ENCODE measurements at regions not wholly inside any gene's neighbourhood (a gene's known extent, or its start where the extent isn't known, plus 50 kb on each side); places are given as distances from the start of the nearest gene placed in this dataset.

DNA sequence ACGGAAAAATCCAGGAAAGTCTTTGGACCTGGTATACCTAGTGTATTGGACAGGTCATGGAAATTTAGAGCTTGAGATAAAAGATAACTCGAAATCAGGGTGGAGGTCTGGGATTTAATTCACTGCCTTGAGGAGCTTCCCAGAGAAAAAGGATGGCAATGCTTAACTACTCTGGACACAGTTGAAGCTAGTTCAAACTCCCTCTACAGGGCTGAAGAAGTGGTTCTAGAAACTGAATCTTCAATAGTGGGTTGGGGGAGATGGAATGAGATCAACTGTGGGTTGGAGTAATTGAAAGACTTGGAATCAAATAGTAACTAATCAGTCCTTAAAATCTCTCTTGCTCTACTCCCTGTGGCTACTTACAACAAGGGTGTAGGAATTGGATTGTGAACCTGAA, 600.1 kb downstream of the IRS1 start:
- DNase-seq (ENCODE audit: low spot score) (no peak), FAIRE-seq (no peak), ATAC-seq (no peak)
- H3K27ac ChIP-seq (ENCODE audit: extremely low read length, insufficient read depth, low read length) = no peak overlapping the region
- BruUV-seq (replicated peaks) = no TSS peak
- CTCF ChIA-PET (ENCODE audit: low intra/inter-chr PET ratio, low total read pairs) = no interaction called here
- no peak overlapping the region for H2AFZ ChIP-seq (ENCODE audit: low read length)
- H3K36me3 ChIP-seq (replicated peaks in 1 of 2; ENCODE audit: control insufficient read depth in 1 of 2, insufficient read depth in 2 of 2, low read length in 2 of 2) = no peaks in the 10 kb centered on the region
- POLR2A ChIA-PET = no interaction called here
- H3K4me1 ChIP-seq (ENCODE audit: insufficient read depth, low read length) = no peaks in the 10 kb centered on the region
- no peak overlapping the region for H3K9ac ChIP-seq (ENCODE audit: insufficient read depth, low read depth, low read length)
- 58% methylated on average over 2 of the region's 2 CpGs for WGBS (ENCODE audit: low lambda C conversion rate)
- H3K27me3 ChIP-seq (ENCODE audit: control insufficient read depth in 1 of 2, insufficient read depth in 2 of 2, low read length in 2 of 2) = no peaks in the 10 kb centered on the region
- no peaks in the 10 kb centered on the region for H3K9me3 ChIP-seq (ENCODE audit: low read length)
- H3K4me2 ChIP-seq (ENCODE audit: low read depth, low read length) = no peak overlapping the region
- no peaks in the 10 kb centered on the region for H4K20me1 ChIP-seq (ENCODE audit: insufficient read depth, low read length)
- TF ChIP-seq ZNF207 (IDR thresholded peaks at IDR 0.05; ENCODE audit: borderline replicate concordance) (no peak), NFE2L1 (CRISPR knock-in tag; IDR thresholded peaks at IDR 0.05; ENCODE audit: borderline replicate concordance) (no peak), ZFP36L2 (CRISPR knock-in tag; IDR thresholded peaks at IDR 0.05) (no peak), ZNF597 (CRISPR knock-in tag; IDR thresholded peaks at IDR 0.05) (no peak), TFDP2 (CRISPR knock-in tag; IDR thresholded peaks at IDR 0.05) (no peak), MXD4 (CRISPR knock-in tag; IDR thresholded peaks at IDR 0.05) (no peak), DNMT1 (CRISPR knock-in tag; IDR thresholded peaks at IDR 0.05) (no peak), ZNF782 (CRISPR knock-in tag; IDR thresholded peaks at IDR 0.05; ENCODE audit: borderline replicate concordance) (no peak), ELF3 (CRISPR knock-in tag; IDR thresholded peaks at IDR 0.05) (no peak), ZNF224 (CRISPR knock-in tag; IDR thresholded peaks at IDR 0.05) (no peak), ESRRA (CRISPR knock-in tag; IDR thresholded peaks at IDR 0.05; ENCODE audit: low read depth) (no peak), MEIS2 (CRISPR knock-in tag; IDR thresholded peaks at IDR 0.05) (no peak), KLF6 (CRISPR knock-in tag; IDR thresholded peaks at IDR 0.05) (no peak), TFAP4 (IDR thresholded peaks at IDR 0.05; ENCODE audit: borderline replicate concordance, low read depth) (no peak), ZNF570 (CRISPR knock-in tag; IDR thresholded peaks at IDR 0.05; ENCODE audit: borderline replicate concordance) (no peak), NFIC (IDR thresholded peaks at IDR 0.05; ENCODE audit: low read length) (no peak), THAP9 (CRISPR knock-in tag; IDR thresholded peaks at IDR 0.05; ENCODE audit: borderline replicate concordance) (no peak), DMAP1 (CRISPR knock-in tag; IDR thresholded peaks at IDR 0.05) (no peak)
- TF ChIP-seq, protein P1, sequence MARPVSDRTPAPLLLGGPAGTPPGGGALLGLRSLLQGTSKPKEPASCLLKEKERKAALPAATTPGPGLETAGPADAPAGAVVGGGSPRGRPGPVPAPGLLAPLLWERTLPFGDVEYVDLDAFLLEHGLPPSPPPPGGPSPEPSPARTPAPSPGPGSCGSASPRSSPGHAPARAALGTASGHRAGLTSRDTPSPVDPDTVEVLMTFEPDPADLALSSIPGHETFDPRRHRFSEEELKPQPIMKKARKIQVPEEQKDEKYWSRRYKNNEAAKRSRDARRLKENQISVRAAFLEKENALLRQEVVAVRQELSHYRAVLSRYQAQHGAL (CRISPR knock-in tag; IDR thresholded peaks at IDR 0.05; ENCODE audit: not compliant biosample characterization) = no peak
- TF ChIP-seq, protein P2, sequence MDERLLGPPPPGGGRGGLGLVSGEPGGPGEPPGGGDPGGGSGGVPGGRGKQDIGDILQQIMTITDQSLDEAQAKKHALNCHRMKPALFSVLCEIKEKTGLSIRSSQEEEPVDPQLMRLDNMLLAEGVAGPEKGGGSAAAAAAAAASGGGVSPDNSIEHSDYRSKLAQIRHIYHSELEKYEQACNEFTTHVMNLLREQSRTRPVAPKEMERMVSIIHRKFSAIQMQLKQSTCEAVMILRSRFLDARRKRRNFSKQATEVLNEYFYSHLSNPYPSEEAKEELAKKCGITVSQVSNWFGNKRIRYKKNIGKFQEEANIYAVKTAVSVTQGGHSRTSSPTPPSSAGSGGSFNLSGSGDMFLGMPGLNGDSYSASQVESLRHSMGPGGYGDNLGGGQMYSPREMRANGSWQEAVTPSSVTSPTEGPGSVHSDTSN (CRISPR knock-in tag; IDR thresholded peaks at IDR 0.05) = no peak
- H3K4me3 ChIP-seq (replicated peaks in 1 of 3; ENCODE audit: insufficient read depth in 1 of 3, low read depth in 2 of 3, low read length in 3 of 3) = no peak overlapping the region
- in situ Hi-C loops (cut with HindIII; ENCODE audit: extremely low pct_ligation_motif_present, low pct_unique_long_range_greater_than_20kb) (no loop called here), intact Hi-C loops (cut with micrococcal nuclease; ENCODE audit: unreplicated experiment) (no loop called here)
- H3K79me2 ChIP-seq (ENCODE audit: insufficient read depth, low read length) = no peaks in the 10 kb centered on the region
